ENCODE measurements at regions not wholly inside any gene's neighbourhood (a gene's known extent, or its start where the extent isn't known, plus 50 kb on each side); places are given as distances from the start of the nearest gene placed in this dataset.
"Not testable (repeated sequence)": the region's sequence is repeated elsewhere in the genome, so short reads cannot be mapped to it uniquely, and the experiment has no call there.

DNA sequence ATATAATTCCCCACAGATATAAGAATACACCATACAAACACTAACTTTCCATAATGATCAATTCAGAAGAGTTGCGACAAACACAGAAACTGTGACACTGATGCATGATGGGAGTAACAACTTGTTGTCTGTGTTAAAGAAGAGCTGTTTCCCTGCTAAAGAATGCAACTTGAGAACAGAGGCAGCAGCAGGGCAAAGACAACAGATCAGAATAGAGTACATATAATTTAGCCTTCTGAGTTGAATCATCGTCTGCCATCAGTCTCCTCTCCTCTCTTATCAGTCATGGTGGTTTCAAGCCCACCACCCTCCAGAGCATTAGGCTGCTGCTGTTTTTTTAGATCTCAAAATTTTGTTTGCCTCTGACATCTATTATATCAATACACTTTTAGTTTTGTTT is 280.4 kb downstream of the UBE3D start:
- Mint-ChIP-seq H3K36me3 (no peaks in the 10 kb centered on the region), H3K27me3 (no peaks in the 10 kb centered on the region), H3K4me3 (no peak overlapping the region), H3K27ac (no peak overlapping the region), H3K9me3 (no peaks in the 10 kb centered on the region), H3K4me1 (no peaks in the 10 kb centered on the region)
- no peak for ATAC-seq

DNA sequence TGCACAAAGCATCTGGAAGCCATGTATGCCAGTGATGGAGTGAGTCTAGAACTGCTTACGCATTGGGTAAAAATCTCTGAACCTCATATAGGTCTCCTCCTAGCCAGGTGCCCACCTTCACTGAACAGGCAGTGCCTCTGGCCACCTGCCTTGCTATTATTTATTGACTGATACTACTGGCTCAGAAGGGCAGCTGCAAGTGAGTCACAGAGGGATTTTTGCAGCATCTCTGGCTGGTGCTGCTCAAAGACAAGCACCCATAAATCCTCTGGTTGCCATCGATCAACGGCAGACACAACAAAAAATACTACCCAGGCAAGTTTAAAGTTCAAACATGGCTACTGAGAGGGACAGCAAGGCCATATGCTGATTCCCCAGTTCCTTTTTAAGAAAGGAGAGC is 279.4 kb downstream of the UBE3D start:
- Mint-ChIP-seq H3K9me3 (no peaks in the 10 kb centered on the region), H3K36me3 (no peaks in the 10 kb centered on the region), H3K27ac (no peak overlapping the region), H3K27me3 (no peaks in the 10 kb centered on the region), H3K4me1 (no peaks in the 10 kb centered on the region), H3K4me3 (no peak overlapping the region)
- no peak for ATAC-seq

DNA sequence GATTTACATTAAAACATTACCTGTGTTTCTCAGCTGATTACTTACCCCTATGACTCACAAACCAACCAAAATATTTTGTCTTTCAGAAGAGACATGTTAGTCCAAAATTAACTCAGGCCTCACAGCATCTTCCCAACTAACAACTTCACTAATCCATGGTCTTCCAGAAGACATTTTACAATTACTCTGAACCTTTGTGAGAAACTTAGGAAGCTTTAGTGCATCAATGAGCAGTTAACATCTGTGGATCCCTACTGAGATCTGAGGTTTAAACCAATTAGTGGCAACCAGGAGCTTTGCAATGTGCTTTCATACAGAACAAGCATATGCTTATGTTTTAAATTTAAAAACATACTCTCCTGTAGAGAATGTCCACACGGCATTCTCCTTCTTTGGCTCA is 269.7 kb downstream of the UBE3D start:
- Mint-ChIP-seq H3K27me3 (no peaks in the 10 kb centered on the region), H3K27ac (no peak overlapping the region), H3K4me3 (no peak overlapping the region), H3K9me3 (peaks cover 9% of the 10 kb centered on the region), H3K4me1 (no peaks in the 10 kb centered on the region), H3K36me3 (no peaks in the 10 kb centered on the region)
- ATAC-seq, result no peak

DNA sequence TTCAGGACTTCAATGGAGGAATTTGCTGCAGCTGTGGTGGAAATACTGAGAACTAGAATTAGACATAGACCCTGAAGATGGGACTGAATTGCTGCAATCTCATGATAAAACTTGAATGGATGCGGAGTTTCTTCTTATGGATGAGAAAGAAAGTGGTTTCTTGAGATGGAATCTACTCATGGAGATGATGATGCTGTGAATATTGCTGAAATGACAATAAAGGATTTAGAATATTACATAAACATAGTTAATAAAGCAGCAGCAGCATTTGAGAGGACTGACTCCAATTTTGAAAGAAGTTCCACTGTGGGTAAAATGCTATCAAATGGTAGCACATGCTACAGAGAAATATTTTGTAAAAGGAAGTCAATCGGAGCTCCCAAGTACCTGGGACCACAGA is 264.6 kb downstream of the UBE3D start:
- H3K27ac Mint-ChIP-seq, result no peak overlapping the region
- no peak for ATAC-seq
- no peak overlapping the region for H3K4me3 Mint-ChIP-seq
- H3K4me1 Mint-ChIP-seq, result no peaks in the 10 kb centered on the region
- H3K27me3 Mint-ChIP-seq, result no peaks in the 10 kb centered on the region
- H3K36me3 Mint-ChIP-seq, result no peaks in the 10 kb centered on the region
- H3K9me3 Mint-ChIP-seq, result peaks cover 5% of the 10 kb centered on the region

DNA sequence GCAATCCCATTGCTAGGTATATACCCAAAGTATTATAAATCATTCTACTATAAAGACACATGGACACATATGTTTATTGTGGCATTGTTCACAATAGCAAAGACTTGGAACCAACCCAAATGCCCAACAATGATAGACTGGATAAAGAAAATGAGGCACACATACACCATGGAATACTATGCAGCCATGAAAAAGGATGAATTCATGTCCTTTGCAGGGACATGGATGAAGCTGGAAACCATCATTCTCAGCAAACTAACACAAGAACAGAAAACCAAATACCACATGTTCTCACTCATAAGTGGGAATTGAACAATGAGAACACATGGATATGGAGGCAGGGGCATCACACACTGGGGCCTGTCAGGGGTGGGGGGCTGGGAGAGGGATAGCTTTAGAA is 249.4 kb downstream of the UBE3D start:
- ATAC-seq, H3K4me3 Mint-ChIP-seq, H3K27ac Mint-ChIP-seq, H3K36me3 Mint-ChIP-seq, H3K27me3 Mint-ChIP-seq, H3K9me3 Mint-ChIP-seq, H3K4me1 Mint-ChIP-seq: not testable (repeated sequence)

DNA sequence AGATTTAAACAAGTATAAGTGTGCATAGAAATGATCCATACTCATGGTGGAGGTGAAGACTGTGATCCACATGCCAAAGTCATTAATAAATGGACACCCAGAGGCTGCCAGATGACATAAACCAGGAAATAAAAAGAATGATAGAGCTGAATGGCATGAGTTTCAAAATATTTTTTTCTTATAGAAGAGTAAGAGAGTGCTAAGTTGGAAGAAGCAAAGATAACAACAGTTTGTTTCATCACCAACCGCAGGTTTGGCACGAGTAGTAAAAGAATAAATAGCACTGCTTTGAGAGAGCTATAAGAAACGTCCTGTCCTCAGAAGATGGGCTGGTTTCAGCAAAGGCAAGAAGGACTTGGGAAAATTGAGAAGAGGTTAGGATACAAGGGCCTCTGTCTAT is 246.9 kb downstream of the UBE3D start:
- no peaks in the 10 kb centered on the region for H3K27me3 Mint-ChIP-seq
- H3K4me1 Mint-ChIP-seq, result no peaks in the 10 kb centered on the region
- H3K36me3 Mint-ChIP-seq, result no peaks in the 10 kb centered on the region

DNA sequence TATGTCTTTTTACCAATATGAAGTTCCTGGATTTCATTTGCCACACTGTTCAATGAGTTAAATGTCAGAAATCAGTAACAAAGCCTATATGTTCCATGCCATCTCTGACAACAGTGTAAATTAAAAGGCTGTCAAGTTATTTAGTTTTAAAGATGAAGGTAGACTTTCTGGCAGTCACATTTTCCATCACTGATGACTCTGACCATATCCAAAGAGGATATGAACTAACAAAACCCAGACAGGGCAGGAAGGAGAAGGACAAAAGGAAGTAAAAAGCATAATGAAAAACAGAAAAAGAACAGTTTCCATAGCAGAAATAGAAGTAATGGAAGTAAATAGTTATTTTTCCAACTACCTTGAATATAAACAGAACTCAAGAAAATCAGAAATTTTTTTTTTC is 242.3 kb downstream of the UBE3D start:
- no peaks in the 10 kb centered on the region for H3K27me3 Mint-ChIP-seq
- no peaks in the 10 kb centered on the region for H3K4me1 Mint-ChIP-seq
- no peaks in the 10 kb centered on the region for H3K36me3 Mint-ChIP-seq
- no peak overlapping the region for H3K4me3 Mint-ChIP-seq
- no peak overlapping the region for H3K27ac Mint-ChIP-seq
- no peaks in the 10 kb centered on the region for H3K9me3 Mint-ChIP-seq
- ATAC-seq, result no peak

More for the DNA sequence above, 246.9 kb downstream of the UBE3D start:
- Mint-ChIP-seq H3K27ac (no peak overlapping the region), H3K9me3 (no peaks in the 10 kb centered on the region), H3K4me3 (no peak overlapping the region)
- ATAC-seq, result no peak

DNA sequence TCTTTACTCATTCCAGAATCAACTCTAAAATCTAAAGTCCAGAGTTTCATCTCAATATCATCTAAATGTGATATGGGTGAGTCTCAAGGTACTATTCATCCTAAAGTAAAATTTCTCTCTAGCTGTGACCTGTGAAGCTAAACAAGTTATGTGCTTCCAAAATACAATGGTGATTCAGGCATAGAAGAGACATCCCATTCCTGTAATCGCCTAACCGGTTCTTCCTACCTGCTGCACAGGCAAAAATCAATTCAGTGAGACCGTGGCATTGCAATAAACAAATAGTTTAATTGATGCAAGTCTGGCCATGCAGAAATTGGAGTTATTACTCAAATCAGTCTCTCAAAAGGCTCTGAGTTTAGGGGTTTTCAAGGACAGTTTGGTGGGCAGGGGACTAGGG is 232.8 kb downstream of the UBE3D start:
- Mint-ChIP-seq H3K27me3 (no peaks in the 10 kb centered on the region), H3K27ac (no peak overlapping the region), H3K36me3 (no peaks in the 10 kb centered on the region), H3K9me3 (no peaks in the 10 kb centered on the region), H3K4me1 (no peaks in the 10 kb centered on the region), H3K4me3 (no peak overlapping the region)
- ATAC-seq, result no peak

DNA sequence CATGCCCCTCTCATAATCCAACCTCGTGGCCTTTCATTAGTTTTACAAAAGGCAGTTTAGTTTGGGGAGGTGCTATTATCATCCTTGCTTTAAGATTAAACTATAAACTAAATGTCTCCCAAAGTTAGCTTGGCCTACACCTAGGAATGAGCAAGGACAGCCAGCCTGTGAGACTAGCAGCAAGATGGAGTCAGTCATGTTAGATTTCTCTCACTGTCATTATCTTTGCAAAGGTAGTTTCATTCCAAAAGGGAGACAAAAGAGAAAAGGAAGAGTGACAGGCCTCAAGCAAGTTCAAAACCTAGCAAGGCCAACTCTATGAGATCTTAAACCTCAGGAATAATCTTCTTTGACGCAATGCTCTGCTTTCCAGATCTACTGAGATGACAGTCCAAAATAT is 232.2 kb downstream of the UBE3D start:
- no peak overlapping the region for H3K27ac Mint-ChIP-seq
- H3K36me3 Mint-ChIP-seq, result no peaks in the 10 kb centered on the region
- H3K27me3 Mint-ChIP-seq, result no peaks in the 10 kb centered on the region
- no peak overlapping the region for H3K4me3 Mint-ChIP-seq
- H3K4me1 Mint-ChIP-seq, result no peaks in the 10 kb centered on the region
- no peaks in the 10 kb centered on the region for H3K9me3 Mint-ChIP-seq
- ATAC-seq, result no peak

DNA sequence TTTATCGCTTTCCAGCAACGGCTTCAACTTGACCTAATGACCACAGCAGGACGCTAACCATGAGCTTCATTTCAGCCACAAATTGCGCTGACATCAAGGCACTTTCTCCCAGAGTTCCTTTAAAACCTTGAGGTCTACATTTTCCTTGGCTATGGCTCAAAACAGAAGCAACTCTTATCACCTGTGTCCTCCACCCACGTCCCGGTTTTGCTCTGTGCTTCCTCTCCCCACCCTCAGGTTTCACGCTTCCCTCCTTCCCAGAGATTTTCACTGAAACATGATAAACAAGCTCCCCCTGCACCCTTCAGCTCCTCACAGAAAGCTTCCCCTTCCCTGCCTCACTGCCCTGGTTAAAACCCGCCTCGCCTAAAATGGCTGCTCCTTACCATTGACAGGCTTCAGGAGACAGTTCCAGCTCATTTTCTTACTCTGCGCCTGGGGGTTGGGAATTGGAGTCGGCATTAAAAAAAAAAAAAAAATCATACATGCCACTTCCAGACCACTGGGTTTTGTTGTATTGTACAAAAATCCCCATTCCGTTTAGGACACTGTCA is 229.5 kb downstream of the UBE3D start:
- no peak for ATAC-seq
- Mint-ChIP-seq H3K9me3 (no peaks in the 10 kb centered on the region), H3K36me3 (no peaks in the 10 kb centered on the region), H3K27me3 (no peaks in the 10 kb centered on the region), H3K4me3 (no peak overlapping the region), H3K4me1 (no peaks in the 10 kb centered on the region), H3K27ac (no peak overlapping the region)

DNA sequence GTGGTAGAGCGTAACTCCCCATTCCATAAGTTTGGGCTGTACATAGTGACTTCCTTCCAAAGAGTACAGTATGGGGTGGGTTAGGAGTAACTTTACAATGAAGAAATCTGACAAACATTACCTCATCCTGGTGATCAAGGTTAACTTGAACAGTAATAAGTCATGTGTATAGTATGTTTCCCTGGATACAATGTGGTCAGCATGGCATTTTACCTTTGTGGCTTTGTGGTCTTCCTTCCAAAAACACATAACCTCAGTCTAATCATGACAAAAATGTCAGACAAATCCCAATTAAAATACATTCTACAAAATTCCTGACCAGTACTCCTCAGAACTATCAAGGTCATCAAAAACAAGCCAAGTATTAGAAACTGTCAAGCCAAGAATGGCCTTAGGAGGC is 225.1 kb downstream of the UBE3D start:
- Mint-ChIP-seq H3K4me3 (no peak overlapping the region), H3K27ac (no peak overlapping the region), H3K9me3 (no peaks in the 10 kb centered on the region), H3K4me1 (no peaks in the 10 kb centered on the region), H3K36me3 (no peaks in the 10 kb centered on the region), H3K27me3 (peaks cover 7% of the 10 kb centered on the region)
- no peak for ATAC-seq

DNA sequence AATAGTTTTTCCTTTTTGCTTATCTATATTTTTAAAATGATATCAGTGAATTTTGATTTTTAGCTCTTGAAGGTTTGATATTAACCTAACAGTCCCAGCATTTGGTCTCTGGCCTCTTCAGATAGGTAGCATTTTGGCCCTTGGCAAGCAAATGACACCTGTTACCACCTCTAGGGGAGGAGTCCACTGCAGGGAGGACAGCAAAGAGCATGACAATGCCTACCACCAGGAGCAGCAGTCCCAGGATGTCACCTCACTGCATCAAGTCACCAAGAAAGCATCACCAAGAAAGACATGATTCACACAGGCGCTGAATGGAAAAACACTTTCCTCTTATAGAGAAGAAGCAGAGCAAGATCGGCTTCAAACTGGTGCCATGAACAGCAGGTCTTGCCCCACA is 224.3 kb downstream of the UBE3D start:
- Mint-ChIP-seq H3K4me1 (no peaks in the 10 kb centered on the region), H3K36me3 (no peaks in the 10 kb centered on the region), H3K27me3 (peaks cover 7% of the 10 kb centered on the region), H3K27ac (no peak overlapping the region), H3K9me3 (no peaks in the 10 kb centered on the region), H3K4me3 (no peak overlapping the region)
- no peak for ATAC-seq
